HG02943 (cell line): ENCODE measurements at regions not wholly inside any gene's neighbourhood (a gene's known extent, or its start where the extent isn't known, plus 50 kb on each side); places are given as distances from the start of the nearest gene placed in this dataset.

Experiments
- ATAC-seq: cut with Tn5 transposase; IDR thresholded peaks from one replicate; pipeline ENCODE4 v1.9.1; 2021; ENCODE audit warnings: mild to moderate bottlenecking, low read depth, moderate library complexity; ENCODE audit not compliant: unreplicated experiment

DNA sequence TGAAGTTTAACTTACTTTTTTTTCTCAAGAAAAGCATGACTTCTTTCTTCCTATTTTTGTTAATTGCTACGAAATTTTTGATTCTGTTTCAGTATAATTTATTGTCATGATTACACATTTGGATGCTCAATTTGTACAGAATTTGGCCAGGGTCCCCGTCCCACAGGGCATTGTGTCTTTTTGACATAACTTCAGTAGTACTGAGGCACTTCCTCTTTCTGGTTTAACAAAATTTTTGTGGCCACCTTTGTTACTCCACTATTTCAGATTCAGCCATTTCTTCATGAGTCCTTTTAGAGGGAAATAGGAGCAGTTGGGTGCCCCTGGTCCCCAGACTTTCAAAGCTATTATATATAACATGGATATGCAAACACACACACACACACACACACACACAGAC, 1248.7 kb downstream of the PCDH7 start:
- no peak for ATAC-seq

- no peak for ATAC-seq
Measured at GRCh38 chr4:31974490-31975002, 1254.4 kb downstream of the PCDH7 start.

DNA sequence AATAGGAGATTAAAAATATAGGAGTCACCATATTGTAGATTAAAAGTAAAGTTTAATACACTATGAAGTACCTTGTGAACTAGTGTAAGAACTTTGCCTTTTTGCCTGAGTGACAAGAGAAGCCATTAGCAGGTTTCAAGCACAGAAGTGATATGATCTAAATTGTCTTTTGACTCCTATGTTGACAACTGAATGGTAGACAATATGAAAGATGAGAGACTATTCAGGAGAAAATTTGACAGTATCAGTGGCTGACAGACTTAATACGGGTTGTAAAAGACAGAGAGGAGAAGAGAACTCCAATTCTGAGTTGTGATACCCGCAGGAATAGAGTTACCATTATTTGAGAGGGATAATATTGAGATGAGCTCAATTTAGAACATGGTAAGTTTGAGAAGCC, 1259.8 kb downstream of the PCDH7 start:
- no peak for ATAC-seq

DNA sequence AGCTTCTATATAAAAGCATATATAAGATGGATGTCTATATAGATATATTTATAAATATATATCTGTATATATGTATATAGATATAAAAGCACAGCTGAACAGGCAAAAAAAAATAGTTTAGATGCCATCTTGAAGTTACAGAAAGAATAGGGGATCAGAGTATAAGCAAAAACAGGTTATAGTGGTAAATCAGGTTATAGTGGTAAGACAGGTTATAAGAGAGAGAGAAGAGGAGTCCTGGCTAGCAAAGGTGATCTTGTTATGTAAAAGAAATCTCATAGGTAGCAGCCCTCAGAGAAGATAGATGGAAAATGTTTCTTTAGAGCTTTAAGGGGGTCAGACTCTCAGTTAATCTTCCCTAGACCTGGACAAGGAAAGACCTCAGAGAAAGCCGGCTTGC, 1263.1 kb downstream of the PCDH7 start:
- no peak for ATAC-seq

- no peak for ATAC-seq
Measured at GRCh38 chr4:31983677-31984076, 1263.5 kb downstream of the PCDH7 start.

DNA sequence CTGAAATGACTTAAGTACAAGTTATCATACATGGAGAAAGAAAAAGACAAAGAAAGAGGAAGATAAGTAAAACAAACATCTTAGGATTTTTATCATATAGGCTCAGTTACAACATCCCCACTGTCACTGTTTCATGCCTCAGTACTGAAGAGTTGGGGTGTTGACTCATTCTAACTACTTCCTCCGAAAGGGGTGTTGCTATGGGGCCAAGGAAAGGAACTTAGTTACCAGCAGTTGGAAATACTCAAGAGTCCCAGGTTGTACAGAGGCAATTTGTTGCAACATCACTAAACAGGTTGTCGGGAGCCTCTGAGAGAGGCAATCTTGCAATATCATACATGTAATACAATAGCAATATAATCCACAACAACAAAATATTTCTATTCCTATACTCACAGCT, 1264.7 kb downstream of the PCDH7 start:
- ATAC-seq, result no peak

- no peak for ATAC-seq
Measured at GRCh38 chr4:31995943-31996901, 1276.1 kb downstream of the PCDH7 start.

GRCh38 chr4:31998807-31999206, 1278.6 kb downstream of the PCDH7 start:
- no peak for ATAC-seq

GRCh38 chr4:31999848-32000247, 1279.7 kb downstream of the PCDH7 start:
- ATAC-seq, result no peak

GRCh38 chr4:32000846-32001488, 1280.8 kb downstream of the PCDH7 start:
- ATAC-seq, result no peak

DNA sequence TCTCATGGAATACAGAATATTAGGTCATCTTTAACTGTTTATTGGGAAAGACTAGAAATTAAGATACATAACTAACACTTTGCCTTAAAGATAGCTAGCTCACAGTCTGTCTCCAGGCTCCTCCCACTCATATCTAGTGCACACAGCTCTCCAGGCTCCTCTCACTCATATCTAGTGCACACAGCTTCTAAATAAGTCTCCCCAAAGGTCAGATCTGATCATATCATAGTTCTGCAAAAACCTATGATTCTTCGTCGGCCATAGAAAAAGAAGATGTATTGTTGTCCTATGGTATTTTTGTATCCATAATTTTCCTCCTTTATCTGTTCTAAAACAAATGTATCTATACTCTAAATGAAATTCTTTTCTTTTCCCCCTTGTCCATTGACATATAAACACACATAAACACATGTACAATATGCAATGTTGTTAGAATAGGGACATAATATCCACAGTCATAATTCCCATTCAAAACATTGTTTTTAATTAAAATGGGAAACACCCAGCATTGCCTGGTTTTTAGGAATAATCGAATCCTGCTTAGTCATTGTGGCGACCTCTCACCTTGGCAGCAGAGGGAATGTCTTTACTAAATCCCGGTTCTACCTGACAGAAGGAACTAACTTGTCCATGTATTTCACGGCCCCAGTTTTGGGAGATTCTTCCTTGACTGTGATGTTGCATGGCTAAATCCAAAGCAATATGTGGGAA, 1282.0 kb downstream of the PCDH7 start:
- ATAC-seq, result no peak

GRCh38 chr4:32003548-32003947, 1283.4 kb downstream of the PCDH7 start:
- no peak for ATAC-seq

GRCh38 chr4:32010221-32010620, 1290.1 kb downstream of the PCDH7 start:
- ATAC-seq, result no peak

DNA sequence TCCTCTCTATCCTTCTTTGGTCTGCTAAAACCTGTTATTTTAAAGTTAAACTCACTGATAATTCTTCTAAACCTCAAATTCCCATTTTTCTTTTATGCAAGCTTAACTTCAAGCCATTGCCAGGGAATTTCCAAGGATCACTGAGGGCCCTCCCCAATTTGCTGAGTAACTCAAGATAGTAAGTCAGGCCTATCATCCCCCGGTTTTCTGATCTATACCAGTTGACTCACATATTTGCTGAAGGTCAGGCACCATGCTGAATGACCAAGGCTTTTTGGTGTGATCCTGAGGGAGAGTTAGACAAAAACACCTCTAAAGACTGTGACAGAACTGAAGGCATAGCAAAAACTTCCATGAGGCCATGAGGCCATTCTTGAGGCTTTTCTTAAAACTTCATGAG, 1301.9 kb downstream of the PCDH7 start:
- no peak for ATAC-seq

DNA sequence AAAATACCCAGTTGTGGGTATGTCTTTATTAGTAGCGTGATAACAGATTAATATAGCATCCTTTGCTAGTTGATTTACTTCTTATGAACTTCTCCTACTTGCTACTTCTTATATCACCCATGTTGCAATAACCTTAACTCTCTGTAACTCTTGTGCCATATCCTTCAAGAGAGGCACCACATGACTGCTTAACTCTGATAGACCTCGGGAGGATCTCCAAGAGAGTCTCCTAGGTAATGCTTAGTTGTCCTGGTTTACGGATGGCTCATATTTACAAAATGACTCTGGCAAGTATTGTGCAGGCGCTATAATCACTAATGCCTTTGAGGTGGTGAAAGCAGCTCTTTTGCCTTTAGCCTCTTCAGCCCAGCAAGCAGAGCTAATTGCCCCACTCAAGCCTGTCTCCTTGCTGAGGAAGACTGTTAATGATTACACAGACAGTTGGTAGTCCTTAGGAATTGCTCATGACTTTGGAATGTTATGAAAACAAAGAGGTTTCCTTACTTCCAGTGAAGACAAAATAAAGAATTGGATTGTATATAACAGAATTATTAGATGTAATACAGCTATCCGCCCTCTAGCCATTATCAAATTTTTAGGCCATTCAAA, 1305.8 kb downstream of the PCDH7 start:
- no peak for ATAC-seq

GRCh38 chr4:32030406-32030805, 1310.2 kb downstream of the PCDH7 start:
- ATAC-seq, result no peak

DNA sequence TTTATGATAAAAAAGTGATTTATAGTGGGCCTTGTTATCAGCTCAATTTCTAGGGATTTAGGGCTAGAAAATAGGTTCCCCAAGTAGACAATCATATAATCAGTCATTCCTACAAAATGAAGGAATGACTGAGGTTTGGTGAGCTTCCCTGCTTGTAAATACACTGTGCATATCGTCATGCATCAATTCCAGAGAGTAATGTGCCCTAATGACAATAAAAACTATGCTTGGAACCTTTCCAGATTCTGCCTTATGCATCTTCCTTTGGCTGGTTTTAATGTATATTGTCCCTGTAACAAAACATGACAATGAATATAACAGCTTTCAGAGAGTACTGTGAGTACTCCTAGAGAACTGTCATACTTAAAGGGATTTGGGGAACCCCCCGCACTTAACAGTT, 1310.9 kb downstream of the PCDH7 start:
- ATAC-seq, result no peak

- ATAC-seq, result no peak
Measured at GRCh38 chr4:32032136-32032672, 1312.0 kb downstream of the PCDH7 start.

DNA sequence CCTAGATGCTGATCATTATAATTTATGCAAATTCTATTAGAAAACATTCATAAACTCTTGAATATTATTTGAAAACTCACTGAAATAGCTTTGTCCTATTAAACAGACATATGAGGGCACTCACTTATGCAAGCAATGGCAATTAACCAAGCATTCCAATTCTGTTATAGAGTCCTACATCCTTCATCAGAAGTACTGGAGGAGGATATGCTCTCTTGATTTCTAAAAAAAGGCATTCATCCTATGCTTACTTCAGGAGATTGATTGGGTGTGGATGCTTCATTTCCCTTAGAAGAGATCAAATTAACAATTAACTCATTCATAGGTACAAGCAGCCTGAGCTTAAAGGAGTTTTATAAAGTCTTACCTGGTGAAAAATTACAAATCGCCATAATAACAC, 1317.2 kb downstream of the PCDH7 start:
- ATAC-seq, result no peak

DNA sequence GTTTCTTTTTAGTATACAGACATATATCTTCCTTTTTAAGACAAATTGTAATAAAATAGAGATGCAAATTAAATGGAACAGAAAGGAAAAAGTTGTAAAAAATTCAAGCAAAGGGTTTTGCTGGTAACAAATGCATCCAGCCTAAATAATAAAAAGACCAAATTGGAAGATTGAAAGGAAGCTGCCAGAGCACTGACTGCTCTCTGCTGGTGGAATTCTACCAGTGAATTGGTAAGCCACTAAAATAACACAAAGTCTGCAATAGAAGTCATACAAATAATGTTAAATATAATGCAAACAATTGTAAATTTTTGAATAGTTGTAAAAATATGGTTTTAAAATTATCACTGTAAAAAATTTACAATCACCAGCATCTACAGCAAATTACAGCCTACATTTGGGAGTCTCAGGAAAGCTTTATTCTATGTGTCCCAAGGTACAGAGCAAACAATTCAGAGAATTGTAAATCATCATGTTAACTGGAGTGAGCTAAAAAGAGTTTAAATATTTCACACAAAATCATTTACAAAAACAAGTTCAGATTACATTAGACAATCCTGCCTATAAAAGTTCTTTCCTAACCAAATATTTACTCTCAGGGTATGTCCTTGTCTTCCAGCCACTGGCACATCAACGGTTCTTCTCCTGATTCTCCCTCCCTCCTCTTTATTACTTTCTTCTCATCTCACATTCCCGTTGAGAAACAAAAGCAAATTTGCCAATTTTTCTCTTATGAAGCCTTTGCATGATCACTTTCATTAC, 1322.5 kb downstream of the PCDH7 start:
- no peak for ATAC-seq
